HEK293 (cell line): ENCODE measurements at regions not wholly inside any gene's neighbourhood (a gene's known extent, or its start where the extent isn't known, plus 50 kb on each side); places are given as distances from the start of the nearest gene placed in this dataset.

Experiments used
- ZNF140 ChIP-seq: fragments of 450-650 bp; formaldehyde crosslinking; IDR thresholded peaks from 2 replicates; pipeline ENCODE4 v1.5.1; 2016; ENCODE audit warnings: missing biosample characterization, missing genetic modification characterization
- ZNF184 ChIP-seq: fragments of 450-650 bp; IDR thresholded peaks from 2 replicates; pipeline ENCODE4 v1.5.1; 2018; ENCODE audit warnings: missing biosample characterization, mild to moderate bottlenecking, missing genetic modification characterization
- ZNF214 ChIP-seq: fragments of 450-650 bp; formaldehyde crosslinking; IDR thresholded peaks from 2 replicates; pipeline ENCODE4 v1.5.1; 2017; ENCODE audit warnings: missing biosample characterization, mild to moderate bottlenecking, missing genetic modification characterization, borderline replicate concordance
- TF ChIP-seq, protein P1 (sequence below): fragments of 450-650 bp; formaldehyde crosslinking; IDR thresholded peaks from 2 replicates; pipeline ENCODE4 v1.5.1; 2016; ENCODE audit warnings: missing biosample characterization, missing genetic modification characterization
- TF ChIP-seq, protein P2 (sequence below): fragments of 450-650 bp; IDR thresholded peaks from 2 replicates; pipeline ENCODE4 v1.5.1; 2018; ENCODE audit warnings: missing biosample characterization, mild to moderate bottlenecking, missing genetic modification characterization

DNA sequence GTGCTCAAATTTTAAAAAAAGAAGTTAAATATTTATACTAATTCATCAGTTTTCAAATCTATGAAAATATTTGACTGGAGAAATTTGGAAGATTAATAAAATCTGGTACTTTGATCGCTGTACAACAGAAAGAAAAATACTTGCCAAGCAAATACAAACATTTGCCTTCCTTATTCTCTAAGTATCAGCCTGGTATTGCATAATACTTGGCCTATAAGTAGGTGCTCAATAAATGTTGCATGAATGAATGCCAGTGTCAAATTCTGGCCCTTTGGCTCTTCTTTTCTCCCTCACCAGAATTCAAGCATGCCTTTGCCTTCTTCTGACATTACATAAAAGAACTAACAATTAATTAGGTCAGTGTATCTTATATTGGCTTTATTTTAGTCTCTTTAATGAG is 601.7 kb upstream of the GBE1 start:
- TF ChIP-seq ZNF184 (tag by site-specific recombination), result no peak
- TF ChIP-seq ZNF214 (tag by site-specific recombination), result no peak
- TF ChIP-seq, protein P1, sequence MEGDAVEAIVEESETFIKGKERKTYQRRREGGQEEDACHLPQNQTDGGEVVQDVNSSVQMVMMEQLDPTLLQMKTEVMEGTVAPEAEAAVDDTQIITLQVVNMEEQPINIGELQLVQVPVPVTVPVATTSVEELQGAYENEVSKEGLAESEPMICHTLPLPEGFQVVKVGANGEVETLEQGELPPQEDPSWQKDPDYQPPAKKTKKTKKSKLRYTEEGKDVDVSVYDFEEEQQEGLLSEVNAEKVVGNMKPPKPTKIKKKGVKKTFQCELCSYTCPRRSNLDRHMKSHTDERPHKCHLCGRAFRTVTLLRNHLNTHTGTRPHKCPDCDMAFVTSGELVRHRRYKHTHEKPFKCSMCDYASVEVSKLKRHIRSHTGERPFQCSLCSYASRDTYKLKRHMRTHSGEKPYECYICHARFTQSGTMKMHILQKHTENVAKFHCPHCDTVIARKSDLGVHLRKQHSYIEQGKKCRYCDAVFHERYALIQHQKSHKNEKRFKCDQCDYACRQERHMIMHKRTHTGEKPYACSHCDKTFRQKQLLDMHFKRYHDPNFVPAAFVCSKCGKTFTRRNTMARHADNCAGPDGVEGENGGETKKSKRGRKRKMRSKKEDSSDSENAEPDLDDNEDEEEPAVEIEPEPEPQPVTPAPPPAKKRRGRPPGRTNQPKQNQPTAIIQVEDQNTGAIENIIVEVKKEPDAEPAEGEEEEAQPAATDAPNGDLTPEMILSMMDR (tag by site-specific recombination), result no peak
- TF ChIP-seq, protein P2, sequence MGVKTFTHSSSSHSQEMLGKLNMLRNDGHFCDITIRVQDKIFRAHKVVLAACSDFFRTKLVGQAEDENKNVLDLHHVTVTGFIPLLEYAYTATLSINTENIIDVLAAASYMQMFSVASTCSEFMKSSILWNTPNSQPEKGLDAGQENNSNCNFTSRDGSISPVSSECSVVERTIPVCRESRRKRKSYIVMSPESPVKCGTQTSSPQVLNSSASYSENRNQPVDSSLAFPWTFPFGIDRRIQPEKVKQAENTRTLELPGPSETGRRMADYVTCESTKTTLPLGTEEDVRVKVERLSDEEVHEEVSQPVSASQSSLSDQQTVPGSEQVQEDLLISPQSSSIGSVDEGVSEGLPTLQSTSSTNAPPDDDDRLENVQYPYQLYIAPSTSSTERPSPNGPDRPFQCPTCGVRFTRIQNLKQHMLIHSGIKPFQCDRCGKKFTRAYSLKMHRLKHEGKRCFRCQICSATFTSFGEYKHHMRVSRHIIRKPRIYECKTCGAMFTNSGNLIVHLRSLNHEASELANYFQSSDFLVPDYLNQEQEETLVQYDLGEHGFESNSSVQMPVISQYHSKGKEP (tag by site-specific recombination), result no peak
- no peak for TF ChIP-seq ZNF140
